Liver (tissue), 3 donors: ENCODE measurements at regions not wholly inside any gene's neighbourhood (a gene's known extent, or its start where the extent isn't known, plus 50 kb on each side); places are given as distances from the start of the nearest gene placed in this dataset.

Experiments used
- CTCF ChIP-seq: fragments of 150-350 bp; IDR thresholded peaks from 2 replicates; pipeline ENCODE4 v1.5.1; 2017; ENCODE audit warnings: improper control_type of control experiment, low read depth, low read length; ENCODE audit not compliant: missing input control
- EGR1 ChIP-seq, 2 donors: IDR thresholded peaks; 2 replicates each; pipeline ENCODE4 v1.6.1; 2016 to 2018; ENCODE audit warnings: antibody characterized with exemption in 2 of 2, low read depth in 2 of 2
- FOXA1 ChIP-seq: IDR thresholded peaks from 2 replicates; pipeline ENCODE4 v1.6.1; 2016; ENCODE audit warnings: antibody characterized with exemption
- GABPA ChIP-seq, 2 donors: IDR thresholded peaks in 1 of 2; conservative IDR thresholded peaks in 1 of 2; 2 replicates each; pipeline ENCODE4 v1.6.1; 2016; ENCODE audit warnings: antibody characterized with exemption in 2 of 2, mild to moderate bottlenecking in 1 of 2, moderate library complexity in 1 of 2
- HNF4G ChIP-seq: IDR thresholded peaks from 2 replicates; pipeline ENCODE4 v1.6.1; 2016; ENCODE audit warnings: antibody characterized with exemption
- JUND ChIP-seq, 2 donors: IDR thresholded peaks; 2 replicates each; pipeline ENCODE4 v1.6.1; 2016; ENCODE audit warnings: antibody characterized with exemption in 2 of 2
- MAX ChIP-seq: IDR thresholded peaks from 2 replicates; pipeline ENCODE4 v1.6.1; 2016; ENCODE audit warnings: antibody characterized with exemption
- NR2F2 ChIP-seq: IDR thresholded peaks from 2 replicates; pipeline ENCODE4 v1.6.1; 2016; ENCODE audit warnings: antibody characterized with exemption
- RAD21 ChIP-seq, 2 donors: IDR thresholded peaks; 2 replicates each; pipeline ENCODE4 v1.6.1; 2016; ENCODE audit warnings: antibody characterized with exemption in 2 of 2, mild to moderate bottlenecking in 2 of 2
- SP1 ChIP-seq: IDR thresholded peaks from 2 replicates; pipeline ENCODE4 v1.6.1; 2018; ENCODE audit warnings: antibody characterized with exemption, mild to moderate bottlenecking
- YY1 ChIP-seq: IDR thresholded peaks from 2 replicates; pipeline ENCODE4 v1.6.1; 2016; ENCODE audit warnings: antibody characterized with exemption, mild to moderate bottlenecking
- donor health status: healthy.
- donor health status: healthy.

GRCh38 chr2:184039493-184039892 lies 558.8 kb upstream of the ZNF804A start:
- TF ChIP-seq CTCF (no peak), FOXA1 (no peak), HNF4G (no peak), NR2F2 (no peak), SP1 (no peak), RAD21 (IDR thresholded peaks at IDR 0.05) (no peak), GABPA (IDR thresholded peaks at IDR 0.05 in 1 of 2, conservative IDR thresholded peaks at IDR 0.05 in 1 of 2) (no peak), EGR1 (IDR thresholded peaks at IDR 0.05; ENCODE audit: low read depth in 2 of 2) (no peak), YY1 (no peak), JUND (IDR thresholded peaks at IDR 0.05) (no peak), MAX (no peak)
